Activated CD4-positive, alpha-beta T cell treated with anti-CD3 and anti-CD28 coated beads, Interleukin-2, amount 50 U/mL, for 48 hours (primary cell): ENCODE measurements at regions not wholly inside any gene's neighbourhood (a gene's known extent, or its start where the extent isn't known, plus 50 kb on each side); places are given as distances from the start of the nearest gene placed in this dataset.
"Not testable (repeated sequence)": the region's sequence is repeated elsewhere in the genome, so short reads cannot be mapped to it uniquely, and the experiment has no call there.

ENCODE experiments used
- DNase-seq, 2 experiments: peaks; one replicate each; pipeline ENCODE4 v3.0.0-alpha.2; 2020

DNA sequence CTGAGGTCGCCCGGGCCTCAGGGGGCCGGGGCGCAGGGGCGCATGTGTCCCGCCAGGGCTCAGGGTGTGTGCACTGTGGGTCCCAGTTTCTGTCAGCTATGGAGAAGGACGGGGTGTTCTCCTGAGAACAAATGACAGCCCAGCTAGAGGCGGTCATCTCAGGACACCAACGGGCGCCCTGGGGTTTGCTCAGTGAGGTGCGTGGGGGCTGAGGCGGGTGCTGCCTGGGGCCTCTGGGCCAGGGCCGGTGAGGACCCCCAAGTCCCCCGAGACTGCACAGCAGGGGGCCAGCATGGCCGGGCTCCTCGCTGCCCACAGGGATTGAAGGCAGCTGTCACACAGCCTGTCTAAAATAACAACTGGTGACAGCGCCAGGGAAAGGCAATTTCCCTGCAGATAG lies 808.8 kb upstream of the SOX11 start:
- DNase-seq: no peak

DNA sequence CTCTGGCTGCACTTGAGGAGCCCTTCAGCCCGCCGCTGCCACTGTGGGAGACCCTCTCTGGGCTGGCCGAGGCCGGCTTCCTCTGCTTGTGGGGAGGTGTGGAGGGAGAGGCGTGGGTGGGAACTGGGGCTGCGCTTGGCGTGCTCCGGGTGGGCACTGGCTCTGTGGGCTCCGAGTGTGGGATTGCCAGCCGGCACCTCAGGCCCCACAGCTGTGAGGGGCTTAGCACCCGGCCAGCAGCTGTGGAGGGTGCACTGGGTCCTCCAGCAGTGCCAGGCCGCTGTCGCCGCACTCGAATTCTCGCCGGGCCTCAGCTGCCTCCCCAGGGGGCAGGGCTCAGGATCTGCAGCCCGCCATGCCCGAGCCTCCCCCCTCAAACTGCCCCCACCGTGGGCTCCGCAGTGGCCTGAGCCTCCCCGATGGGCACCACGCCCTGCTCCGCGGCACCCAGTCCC lies 808.0 kb upstream of the SOX11 start:
- no peak for DNase-seq

DNA sequence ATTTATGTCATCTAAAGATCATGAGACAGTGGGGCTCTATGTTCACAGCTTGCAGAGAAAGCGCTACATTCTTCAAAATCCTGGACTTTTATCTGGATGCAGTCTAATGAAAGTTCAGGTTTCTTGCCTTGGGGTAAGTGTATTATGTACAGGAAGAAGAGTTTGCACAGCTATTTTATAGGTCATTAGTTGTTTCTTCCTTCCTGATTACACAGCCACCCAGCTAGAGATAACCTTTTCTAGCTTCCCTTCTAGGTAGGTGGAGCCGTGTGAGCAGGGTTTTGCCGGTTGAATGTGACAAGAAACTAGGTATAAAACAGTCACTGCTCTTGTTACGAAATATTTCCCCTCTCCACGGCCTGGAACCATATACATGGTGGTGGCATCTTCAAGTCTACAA lies 800.8 kb upstream of the SOX11 start:
- DNase-seq: no peak

DNA sequence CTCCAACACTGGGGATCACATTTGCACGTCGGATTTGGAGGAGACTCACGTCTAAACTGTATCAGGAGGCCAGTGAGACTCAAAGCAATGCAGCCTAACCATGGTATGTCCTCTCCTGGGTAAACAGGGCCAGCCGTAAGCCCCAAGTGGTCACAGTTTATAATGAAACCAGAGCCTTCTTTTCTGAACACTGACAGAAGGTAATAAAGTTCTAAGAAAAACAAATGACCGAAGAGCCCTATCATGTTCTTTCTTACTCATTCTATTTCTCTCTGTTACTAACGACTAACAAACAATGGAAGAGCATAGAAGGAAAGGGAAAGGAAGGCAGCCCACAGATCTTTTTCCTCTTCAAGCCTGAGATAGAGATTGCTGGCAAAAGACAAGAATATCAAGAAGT lies 796.8 kb upstream of the SOX11 start:
- DNase-seq: no peak

DNA sequence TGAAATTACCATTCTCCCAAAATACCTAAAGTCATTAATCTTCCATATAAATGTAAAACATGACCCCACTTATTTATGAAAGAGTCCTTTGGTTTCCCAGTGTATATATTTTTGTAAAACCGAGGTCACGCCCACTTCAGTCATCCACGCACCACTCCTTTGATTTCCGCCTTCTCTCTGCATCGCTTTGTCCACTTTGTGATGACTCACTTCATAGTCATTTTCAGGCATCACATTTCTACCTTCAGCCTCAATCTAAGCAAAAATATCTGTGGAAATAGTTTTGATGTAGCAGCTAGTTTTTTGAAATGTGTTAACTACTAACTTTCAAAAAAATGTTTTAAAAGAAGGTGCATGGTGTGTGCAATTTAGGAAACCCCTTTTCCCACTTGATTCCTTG lies 793.5 kb upstream of the SOX11 start:
- no peak for DNase-seq

DNA sequence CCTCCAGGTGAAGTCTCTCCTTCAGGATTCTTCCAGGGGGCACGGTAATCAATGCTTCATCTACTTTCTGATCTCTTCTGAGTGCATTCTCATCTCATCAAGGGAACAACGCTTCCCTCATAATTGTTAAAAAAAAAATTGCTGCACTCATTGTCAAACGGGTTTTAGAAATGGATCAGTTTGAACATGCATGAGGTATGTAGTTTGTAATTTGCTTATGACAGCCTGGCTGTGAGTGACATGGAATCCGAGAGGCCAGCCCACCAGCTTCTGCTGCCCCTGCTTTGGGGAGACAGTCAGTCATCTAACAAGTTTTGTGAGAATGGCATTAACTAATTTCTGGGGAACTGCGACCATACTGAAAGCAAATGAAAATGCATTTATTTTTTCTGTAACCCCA lies 791.9 kb upstream of the SOX11 start:
- DNase-seq: no peak

DNA sequence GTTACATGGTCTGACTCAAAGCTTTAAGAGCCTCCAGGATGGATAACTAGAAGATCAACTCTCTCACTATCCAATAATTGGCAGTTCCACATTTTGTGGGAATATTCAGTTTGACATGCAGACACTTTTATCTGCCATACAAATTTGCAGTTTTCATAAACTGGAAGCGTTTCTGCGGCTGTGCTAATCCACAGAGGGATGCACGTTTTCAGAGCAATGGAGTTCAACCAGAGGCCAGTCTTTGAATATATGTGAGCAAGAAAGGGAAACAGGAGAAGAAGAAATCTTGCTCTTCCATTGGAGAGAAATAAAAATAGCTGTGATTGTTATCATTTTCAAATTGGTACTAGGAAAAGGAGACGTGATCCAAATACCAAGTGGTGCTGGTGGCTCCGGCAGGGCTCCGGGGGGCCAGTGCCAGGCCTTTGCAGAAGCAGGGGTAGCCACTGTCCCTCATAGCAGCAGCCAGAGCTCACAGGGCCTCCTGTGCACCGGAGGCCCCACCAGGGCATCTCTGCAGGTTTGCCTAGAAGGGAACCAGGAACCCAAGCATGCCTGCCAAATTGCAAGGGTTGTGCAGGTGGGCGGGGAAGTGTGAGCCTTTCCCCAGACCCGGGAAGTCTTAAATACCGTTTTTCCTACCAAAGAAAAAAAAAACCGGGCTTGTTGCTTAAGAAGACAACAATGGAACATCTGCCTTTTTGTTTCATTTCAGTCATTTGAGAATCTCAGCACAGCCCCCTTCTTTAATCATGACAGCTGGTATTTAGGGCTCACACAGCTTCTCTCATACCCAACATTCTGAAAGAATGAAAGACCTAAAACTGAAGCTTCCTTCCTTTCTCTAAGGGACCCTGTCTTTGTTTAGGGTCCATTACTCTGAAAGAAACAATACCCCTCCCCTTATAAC lies 791.1 kb upstream of the SOX11 start:
- DNase-seq: no peak

DNA sequence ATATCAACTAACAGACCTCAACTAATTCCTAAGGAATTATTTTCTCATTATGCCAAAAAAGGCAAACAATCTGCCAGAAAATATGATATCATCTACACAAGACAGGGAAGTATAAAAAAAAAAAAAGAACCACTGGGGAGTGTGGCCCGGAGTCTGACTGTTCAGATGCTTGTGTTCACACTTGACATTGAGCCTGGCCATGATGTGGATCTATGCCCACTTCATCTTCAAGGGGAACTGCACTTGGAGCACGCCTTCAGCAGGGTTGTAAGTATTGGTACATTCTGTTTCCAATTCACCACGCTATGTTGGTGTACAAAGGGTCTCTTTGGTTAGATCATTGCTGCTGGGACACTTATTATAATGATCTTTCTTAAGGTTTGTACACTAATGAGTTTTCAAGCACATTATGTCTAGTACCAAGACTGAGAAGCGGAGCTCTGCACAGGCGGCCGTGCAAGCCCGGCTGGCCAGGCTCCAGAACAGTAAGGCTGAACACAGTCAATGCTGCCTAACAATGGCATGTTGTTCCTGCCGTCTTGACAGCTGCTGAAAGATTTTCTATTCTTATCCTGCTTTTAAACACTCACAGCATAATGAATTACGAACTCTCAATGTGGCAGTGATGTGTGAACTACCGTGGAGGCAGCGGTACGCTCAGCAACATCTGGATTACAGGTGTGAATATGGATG lies 788.4 kb upstream of the SOX11 start:
- DNase-seq: no peak

DNA sequence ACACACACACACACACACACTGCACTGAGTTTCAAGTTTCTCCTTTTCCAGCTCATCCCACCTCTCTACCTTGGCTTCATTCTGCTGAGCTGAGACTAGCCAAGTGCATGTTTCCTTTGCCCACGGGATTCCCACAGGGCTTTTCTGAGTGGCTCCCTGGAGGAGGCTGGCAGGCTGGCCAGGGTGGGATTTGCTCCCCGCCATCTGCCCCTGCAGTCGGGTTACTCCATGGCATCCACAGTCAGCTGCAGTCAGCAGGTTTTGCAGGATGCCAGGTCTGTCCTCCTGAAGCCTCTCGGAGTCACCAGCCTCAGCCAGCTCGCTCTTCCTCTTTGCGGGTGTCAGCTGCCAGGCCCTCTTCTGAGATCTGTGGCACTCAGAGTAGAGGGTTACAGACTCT lies 783.7 kb upstream of the SOX11 start:
- no peak for DNase-seq

DNA sequence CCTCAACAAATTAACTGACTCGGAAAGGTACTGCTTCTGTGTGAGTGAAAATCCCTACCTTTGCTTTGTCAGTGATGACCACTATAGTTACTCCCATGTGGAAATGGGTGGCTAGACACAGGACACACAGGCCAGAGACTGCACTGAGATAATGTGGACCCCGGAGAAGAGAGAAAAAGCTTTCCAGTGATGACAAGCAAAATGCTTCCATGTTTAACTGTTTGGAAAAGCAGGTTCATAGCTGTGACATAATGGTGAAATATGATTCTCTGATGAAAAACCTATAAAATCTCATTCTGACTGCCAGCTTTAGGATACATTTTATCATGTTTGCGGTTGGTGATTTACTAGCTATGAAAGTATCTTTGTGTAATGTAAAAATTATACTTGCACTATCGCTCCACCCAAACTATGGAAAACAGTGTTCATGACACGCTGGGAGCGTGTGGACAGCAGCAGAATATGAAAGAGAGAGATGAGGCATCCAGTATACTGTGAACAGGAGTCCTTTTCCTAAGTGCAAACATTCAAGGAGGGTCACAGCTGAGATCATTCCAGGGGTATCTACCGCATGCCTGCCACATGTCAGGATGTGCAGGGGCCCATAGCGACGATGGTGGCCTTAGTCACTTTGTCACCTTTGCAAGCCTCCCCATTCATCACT lies 782.7 kb upstream of the SOX11 start:
- no peak for DNase-seq

DNA sequence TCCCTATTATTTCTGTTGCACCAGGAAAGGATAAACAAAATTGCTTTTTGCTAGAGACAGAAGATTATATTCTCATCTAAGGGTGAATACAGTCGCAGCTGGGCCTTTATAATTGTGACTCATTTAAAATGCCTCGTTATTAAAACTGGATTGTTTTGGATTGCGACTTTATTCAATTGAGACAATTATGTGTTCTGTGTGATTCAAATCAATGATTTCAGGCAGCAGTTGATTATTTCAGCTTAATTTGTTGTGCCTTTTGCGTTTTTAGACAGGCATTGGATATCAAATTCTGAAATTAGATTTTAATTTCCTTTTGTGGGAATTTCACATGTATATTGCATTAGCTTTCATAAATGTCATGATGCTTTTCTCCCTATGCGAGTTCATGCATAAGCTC lies 778.1 kb upstream of the SOX11 start:
- DNase-seq: no peak

DNA sequence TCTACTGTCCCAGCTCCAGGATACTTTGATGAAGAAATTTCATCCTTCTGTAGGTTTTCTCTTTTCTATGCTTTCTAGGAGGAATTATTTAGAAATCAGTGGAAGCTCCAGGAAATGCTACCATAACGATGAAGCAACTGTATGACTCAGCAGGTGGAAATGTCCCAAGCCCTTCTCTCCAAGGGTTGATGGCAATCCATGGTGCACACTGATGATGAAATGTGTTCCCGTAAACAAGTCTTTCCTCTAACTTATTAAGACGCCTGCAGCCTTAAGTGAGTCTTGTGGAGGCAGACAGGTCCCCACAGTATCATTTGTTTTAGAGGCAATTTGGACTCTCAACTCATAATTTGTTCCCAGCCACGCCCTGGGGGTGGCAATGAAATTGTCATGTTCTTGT lies 777.6 kb upstream of the SOX11 start:
- no peak for DNase-seq

DNA sequence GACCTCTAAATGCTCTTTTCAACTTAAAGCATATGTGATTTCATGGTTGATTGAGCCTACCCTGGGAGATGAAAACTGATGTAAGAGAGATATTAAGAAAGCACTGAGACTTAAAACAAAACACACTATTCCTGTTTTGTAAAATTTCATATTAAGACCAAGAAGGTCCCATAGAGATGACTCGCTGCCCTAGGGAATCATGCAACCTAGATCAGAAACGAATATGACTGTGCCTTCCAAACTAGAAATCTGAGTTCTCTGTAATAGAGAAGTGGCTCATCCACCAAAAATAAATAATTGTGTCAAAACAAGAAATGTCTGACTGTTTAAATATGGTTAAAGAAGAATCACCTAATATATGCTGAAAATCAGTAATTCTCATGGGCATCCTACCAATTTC lies 776.8 kb upstream of the SOX11 start:
- no peak for DNase-seq

DNA sequence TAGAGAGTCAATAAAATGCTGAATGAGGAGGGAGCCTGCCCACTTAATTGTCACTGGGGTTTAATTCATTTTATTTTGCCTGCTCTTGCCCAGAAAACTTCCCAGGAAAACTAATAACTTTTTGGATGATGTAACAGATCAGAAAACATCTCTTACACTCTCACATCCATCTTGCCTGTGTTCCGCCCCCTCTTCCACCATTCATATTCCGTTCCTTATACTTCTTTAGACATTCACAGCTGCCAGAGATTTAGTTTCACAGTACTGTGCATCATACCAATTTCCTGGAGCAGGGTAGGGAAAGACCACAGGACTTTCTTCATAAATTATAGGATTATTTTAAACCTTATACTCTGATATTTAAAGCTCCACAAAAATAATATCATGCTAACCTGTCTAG lies 776.1 kb upstream of the SOX11 start:
- DNase-seq: no peak

DNA sequence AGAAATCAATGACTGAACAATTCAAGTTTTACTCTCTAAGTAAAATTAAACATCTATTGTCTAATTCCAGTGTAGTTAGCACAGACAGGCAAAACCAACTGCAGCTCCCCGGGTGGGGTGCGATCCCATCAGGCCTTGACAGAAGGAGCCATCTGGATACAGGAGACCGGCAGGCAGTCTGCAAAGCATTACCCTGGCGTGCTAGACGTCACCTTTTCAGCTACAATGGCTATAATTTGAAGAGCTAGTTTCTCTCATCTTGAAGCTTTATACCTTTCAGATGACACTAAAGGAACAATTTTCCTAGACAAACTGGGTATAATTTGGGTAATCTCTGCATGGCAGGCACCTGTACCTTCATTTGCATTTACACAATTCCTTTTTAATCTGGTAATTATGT lies 761.5 kb upstream of the SOX11 start:
- no peak for DNase-seq

DNA sequence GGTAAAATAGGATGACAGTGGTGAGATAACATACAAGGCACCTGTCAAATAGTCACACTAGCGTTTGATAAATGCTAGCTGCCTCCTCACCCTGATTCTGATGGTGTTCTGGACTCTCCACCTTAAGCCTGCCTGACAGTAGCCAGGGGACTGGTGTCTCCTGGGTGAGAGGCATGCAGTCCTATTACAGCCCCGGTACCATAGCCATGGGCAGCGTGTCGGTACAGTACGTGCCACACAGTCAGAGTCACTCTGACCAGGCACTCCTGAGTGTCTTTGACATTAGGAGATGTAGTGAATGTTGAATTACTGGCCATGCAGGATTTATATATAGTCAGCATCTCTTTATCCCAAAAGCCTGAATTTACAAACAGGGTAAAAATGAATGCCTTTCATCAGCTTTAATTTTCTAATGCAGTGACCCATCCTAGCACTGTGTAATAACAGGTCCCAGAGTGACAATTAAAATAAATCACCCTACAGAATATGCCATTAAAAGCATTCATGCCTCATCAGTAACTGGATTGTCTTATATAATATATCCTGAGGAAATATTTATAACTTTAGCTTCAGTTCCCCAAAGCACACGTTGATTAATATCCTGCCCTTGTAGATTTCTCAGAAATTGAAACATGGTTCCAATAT lies 760.3 kb upstream of the SOX11 start:
- DNase-seq: no peak

DNA sequence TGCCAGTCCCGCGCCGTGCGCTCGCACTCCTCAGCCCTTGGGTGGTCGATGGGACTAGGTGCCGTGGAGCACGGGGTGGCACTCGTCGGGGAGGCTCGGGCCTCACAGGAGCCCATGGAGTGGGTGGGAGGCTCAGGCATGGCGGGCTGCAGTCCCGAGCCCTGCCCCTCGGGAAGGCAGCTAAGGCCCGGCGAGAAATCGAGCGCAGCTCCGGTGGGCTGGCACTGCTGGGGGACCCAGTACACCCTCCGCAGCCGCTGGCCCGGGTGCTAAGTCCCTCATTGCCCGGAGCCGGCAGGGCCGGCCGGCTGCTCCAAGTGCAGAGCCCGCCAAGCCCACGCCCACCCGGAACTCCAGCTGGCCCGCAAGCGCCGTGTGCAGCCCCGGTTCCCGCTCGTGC lies 756.9 kb upstream of the SOX11 start:
- not testable (repeated sequence) for DNase-seq

DNA sequence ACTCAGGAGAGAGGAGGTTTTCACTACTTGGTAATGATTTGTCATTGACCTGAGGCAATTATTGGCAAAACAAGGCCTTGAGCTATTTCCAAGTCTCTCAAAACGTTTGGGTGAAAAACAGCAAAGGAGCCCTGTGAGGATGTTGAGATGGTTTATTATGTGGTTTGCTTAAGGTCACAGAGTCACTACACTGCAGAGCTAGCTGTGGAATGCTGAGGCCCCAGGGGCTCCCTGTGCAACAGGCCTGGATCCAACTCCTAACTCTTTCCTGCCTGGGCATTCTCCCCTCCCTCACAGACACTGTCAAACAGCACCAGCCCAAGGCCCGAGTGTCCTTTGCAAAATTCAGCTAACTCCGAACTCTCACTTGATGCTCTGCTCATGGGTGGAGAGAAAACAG lies 754.6 kb upstream of the SOX11 start:
- no peak for DNase-seq

DNA sequence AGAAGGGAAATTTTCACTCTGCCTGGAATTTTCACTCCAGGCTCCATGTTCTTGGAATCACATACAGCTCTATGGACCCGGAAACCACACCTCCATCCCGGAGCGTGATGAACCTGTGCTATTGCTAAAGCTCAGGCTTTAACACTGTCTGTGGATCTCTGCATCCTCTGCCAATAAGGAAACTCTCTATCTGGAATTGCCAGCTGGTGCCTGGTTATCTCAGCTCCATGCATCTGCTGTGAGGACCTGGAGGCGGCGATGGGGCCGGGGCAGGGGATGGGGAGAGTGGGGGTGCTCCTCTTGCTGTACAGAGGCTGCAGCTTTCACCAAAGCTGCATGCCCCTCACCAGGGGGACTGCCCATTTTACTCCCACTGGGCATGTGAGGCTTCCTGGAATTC lies 754.0 kb upstream of the SOX11 start:
- no peak for DNase-seq

DNA sequence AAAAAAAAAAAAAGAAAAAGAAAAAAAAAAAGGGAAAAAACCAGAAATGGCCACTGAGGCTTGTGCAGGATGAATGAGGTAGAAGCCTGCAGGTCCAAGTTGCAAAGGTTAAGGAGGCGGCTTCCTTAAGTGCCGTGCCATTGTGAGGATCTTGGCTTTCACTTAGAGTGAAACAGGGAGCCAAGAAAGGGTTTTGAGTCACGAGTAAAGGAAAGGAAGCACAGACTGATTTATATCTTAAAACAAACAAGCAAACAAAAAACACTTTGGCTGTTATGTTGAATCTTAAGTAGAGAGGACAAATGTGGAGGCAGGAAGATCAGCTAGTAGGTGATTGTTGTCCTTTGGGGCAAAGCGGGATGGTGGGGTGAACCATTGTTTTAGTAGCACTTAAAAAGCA lies 749.7 kb upstream of the SOX11 start:
- no peak for DNase-seq

DNA sequence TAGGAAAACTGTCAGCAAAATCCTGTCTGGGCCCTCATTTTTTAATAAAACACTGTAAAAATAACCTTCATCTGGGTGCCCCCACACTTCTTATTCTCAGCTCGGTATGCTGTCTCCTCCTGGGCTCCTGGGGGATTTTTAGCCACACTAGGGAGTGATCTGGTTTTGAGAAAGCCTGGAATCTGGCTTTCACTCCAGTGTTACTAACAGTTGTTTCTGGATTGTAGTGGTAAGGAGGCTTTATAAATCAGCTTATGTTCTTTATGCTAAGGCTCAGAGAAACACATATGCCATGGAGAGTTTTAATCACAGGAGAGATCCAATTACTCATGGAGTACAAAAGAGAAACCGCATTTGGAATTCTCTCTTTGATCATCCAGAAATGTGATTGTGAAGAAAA lies 744.3 kb upstream of the SOX11 start:
- no peak for DNase-seq

DNA sequence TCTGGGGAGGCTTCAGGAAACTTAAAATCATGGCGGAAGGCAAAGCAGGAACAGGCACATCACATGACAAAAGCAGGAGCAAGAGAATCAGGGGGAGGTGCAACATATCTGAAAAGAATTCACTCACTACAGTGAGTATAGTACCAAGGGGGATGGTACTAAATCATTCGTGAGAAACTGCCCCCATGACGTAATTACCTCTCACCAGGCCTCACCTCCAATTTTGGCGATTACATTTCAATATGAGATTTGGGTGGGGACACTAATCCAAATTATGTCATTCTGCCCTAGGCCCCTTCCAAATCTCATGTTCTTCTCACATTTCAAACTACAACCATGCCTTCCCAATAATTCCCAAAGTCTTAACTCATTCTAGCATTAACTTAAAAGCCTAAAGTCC lies 740.8 kb upstream of the SOX11 start:
- DNase-seq: no peak

DNA sequence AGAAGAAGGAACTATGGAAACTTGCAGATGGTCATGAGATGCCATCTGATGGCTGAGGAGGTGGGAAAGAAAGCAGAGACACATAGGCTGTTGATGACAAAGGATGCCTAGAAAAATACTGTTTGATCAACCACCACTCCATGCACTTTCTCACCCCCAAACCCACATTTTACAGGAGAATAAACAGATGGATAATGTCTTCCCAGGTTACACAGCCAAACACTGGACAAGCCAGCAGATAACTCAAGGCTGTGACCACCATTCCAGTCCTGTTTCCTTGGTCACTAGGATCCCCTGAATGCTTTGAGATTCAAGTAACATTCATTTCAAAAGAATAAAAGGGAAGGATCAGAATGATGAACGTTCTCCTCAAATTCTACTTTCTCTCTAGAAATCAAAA lies 733.0 kb upstream of the SOX11 start:
- no peak for DNase-seq

DNA sequence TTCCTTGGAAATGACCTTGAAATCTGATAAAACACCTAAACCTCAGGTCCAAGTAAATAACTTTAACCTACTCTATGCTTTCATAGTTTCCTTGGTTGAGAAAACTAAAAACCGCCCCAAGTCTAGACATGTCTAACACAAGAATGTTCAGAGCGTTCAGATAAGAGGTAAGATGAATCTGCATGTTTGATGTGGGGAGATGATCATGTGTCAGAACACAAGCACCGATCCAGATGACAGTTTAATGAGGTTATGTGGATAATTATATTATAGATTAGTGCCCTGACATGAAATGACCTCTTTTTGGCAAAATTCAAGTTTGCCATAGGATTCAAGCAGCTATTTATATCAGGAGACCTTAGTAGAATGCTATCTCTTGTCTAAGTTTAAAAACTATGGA lies 729.8 kb upstream of the SOX11 start:
- DNase-seq: no peak
